ENCODE measurements at regions not wholly inside any gene's neighbourhood (a gene's known extent, or its start where the extent isn't known, plus 50 kb on each side); places are given as distances from the start of the nearest gene placed in this dataset.

DNA sequence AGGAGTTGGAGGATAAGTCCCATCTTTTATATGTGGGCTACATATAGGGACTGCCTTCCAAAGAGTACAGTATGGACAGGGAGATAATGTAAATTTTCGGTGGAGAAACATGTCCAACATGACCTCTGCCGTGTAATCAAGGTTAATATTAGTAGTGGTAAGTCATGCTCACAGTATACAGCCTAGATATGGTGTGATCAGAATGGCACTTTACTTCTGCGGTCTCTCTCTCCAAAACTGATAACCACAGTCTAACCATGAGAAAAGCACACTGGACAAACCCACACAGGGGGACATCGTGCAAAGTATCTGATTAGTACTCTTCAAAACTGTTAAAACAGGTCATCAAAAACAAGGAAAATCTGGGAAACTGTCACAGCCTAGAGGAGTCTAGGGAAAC lies 66.6 kb upstream of the PLCL2 start:
- Histone ChIP-seq H3K9ac (ENCODE audit: low read length) (no peak overlapping the region), H3K36me3 (ENCODE audit: control insufficient read depth, insufficient read depth, low read length) (no peaks in the 10 kb centered on the region), H4K5ac (ENCODE audit: low read length) (no peak overlapping the region), H3K4ac (ENCODE audit: low read depth, low read length) (no peak overlapping the region), H3K79me2 (ENCODE audit: control insufficient read depth, insufficient read depth, low read length) (no peaks in the 10 kb centered on the region), H3K27ac (ENCODE audit: low read depth, low read length) (no peak overlapping the region), H3K4me3 (ENCODE audit: low read length) (no peak overlapping the region), H2BK15ac (replicated peaks; ENCODE audit: low read depth) (no peak overlapping the region), H3K23ac (ENCODE audit: low read length) (no peak overlapping the region), H2BK5ac (ENCODE audit: low read length) (no peak overlapping the region), H3K56ac (ENCODE audit: low read length) (no peak overlapping the region), H2AK5ac (ENCODE audit: low read length) (no peak overlapping the region), H3K27me3 (ENCODE audit: insufficient read depth, low read length, poor library complexity) (no peaks in the 10 kb centered on the region), H2BK120ac (ENCODE audit: low read depth, low read length) (no peak overlapping the region), H3K4me2 (ENCODE audit: low read length) (no peak overlapping the region), H3K4me1 (ENCODE audit: control insufficient read depth, low read depth, low read length) (no peaks in the 10 kb centered on the region), H4K8ac (ENCODE audit: low read depth, low read length) (no peak overlapping the region), H3K79me1 (ENCODE audit: low read length) (no peaks in the 10 kb centered on the region), H3K18ac (ENCODE audit: low read length) (no peak overlapping the region)
- WGBS (ENCODE audit: extremely low coverage, insufficient coverage, low lambda C conversion rate): no CpG with 5 or more reads among the region's 4 CpGs
- DNase-seq: no peak

- Histone ChIP-seq H3K23ac (ENCODE audit: low read length) (no peak overlapping the region), H3K4me1 (ENCODE audit: control insufficient read depth, low read depth, low read length) (no peaks in the 10 kb centered on the region)
These were observed 65.8 kb upstream of the PLCL2 start for GRCh38 chr3:16818945-16819344.

GRCh38 chr3:16820485-16820884 lies 64.3 kb upstream of the PLCL2 start:
- Histone ChIP-seq H3K4me1 (ENCODE audit: control insufficient read depth, low read depth, low read length) (no peaks in the 10 kb centered on the region), H4K8ac (ENCODE audit: low read depth, low read length) (no peak overlapping the region), H2BK120ac (ENCODE audit: low read depth, low read length) (no peak overlapping the region), H3K4me2 (ENCODE audit: low read length) (no peak overlapping the region), H2BK5ac (ENCODE audit: low read length) (no peak overlapping the region), H2BK15ac (replicated peaks; ENCODE audit: low read depth) (no peak overlapping the region), H3K18ac (ENCODE audit: low read length) (no peak overlapping the region), H4K5ac (ENCODE audit: low read length) (no peak overlapping the region), H3K79me1 (ENCODE audit: low read length) (no peaks in the 10 kb centered on the region), H2AK5ac (ENCODE audit: low read length) (no peak overlapping the region), H3K27me3 (ENCODE audit: insufficient read depth, low read length, poor library complexity) (no peaks in the 10 kb centered on the region), H3K27ac (ENCODE audit: low read depth, low read length) (no peak overlapping the region), H3K36me3 (ENCODE audit: control insufficient read depth, insufficient read depth, low read length) (no peaks in the 10 kb centered on the region), H3K23ac (ENCODE audit: low read length) (no peak overlapping the region), H3K56ac (ENCODE audit: low read length) (no peak overlapping the region), H3K4me3 (ENCODE audit: low read length) (no peak overlapping the region), H3K79me2 (ENCODE audit: control insufficient read depth, insufficient read depth, low read length) (no peaks in the 10 kb centered on the region), H3K4ac (ENCODE audit: low read depth, low read length) (no peak overlapping the region), H3K9ac (ENCODE audit: low read length) (no peak overlapping the region)
- no peak for DNase-seq

More at GRCh38 chr3:16818945-16819344, 65.8 kb upstream of the PLCL2 start:
- no peak overlapping the region for H2BK120ac ChIP-seq (ENCODE audit: low read depth, low read length)
- WGBS (ENCODE audit: extremely low coverage, insufficient coverage, low lambda C conversion rate): no CpG with 5 or more reads among the region's 1 CpG
- no peak overlapping the region for H3K4ac ChIP-seq (ENCODE audit: low read depth, low read length)
- H3K36me3 ChIP-seq (ENCODE audit: control insufficient read depth, insufficient read depth, low read length): no peaks in the 10 kb centered on the region
- no peak overlapping the region for H3K9ac ChIP-seq (ENCODE audit: low read length)
- H3K27ac ChIP-seq (ENCODE audit: low read depth, low read length): no peak overlapping the region
- no peak overlapping the region for H3K18ac ChIP-seq (ENCODE audit: low read length)
- no peaks in the 10 kb centered on the region for H3K79me2 ChIP-seq (ENCODE audit: control insufficient read depth, insufficient read depth, low read length)
- H2BK15ac ChIP-seq (replicated peaks; ENCODE audit: low read depth): no peak overlapping the region
- H4K8ac ChIP-seq (ENCODE audit: low read depth, low read length): no peak overlapping the region
- H3K27me3 ChIP-seq (ENCODE audit: insufficient read depth, low read length, poor library complexity): no peaks in the 10 kb centered on the region
- no peak overlapping the region for H2AK5ac ChIP-seq (ENCODE audit: low read length)
- no peak overlapping the region for H3K56ac ChIP-seq (ENCODE audit: low read length)
- no peak overlapping the region for H4K5ac ChIP-seq (ENCODE audit: low read length)
- no peak overlapping the region for H3K4me3 ChIP-seq (ENCODE audit: low read length)
- no peaks in the 10 kb centered on the region for H3K79me1 ChIP-seq (ENCODE audit: low read length)
- H3K4me2 ChIP-seq (ENCODE audit: low read length): no peak overlapping the region
- no peak for DNase-seq
- no peak overlapping the region for H2BK5ac ChIP-seq (ENCODE audit: low read length)

DNA sequence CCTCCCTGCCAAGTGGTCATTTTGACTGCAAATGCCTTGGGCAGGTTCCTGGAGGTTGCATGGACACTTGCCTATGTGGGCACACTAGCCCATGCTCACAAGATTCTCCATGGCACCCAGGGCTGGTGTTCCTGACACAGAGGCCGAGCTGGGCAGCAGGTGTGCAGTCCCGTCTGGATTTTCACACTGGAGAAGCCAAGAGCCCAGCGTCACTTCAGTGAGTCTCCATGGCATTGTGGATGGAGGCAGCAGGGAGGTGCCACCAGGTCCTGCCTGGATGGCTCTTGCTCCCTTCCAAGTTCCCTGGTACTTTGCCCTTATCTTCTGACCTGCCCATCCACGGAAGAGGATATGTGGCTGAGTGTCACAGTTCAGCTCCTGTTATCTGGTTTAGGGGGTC lies 63.7 kb upstream of the PLCL2 start:
- H2AK5ac ChIP-seq (ENCODE audit: low read length): no peak overlapping the region
- H3K9ac ChIP-seq (ENCODE audit: low read length): no peak overlapping the region
- H3K27ac ChIP-seq (ENCODE audit: low read depth, low read length): no peak overlapping the region
- no peaks in the 10 kb centered on the region for H3K27me3 ChIP-seq (ENCODE audit: insufficient read depth, low read length, poor library complexity)
- WGBS (ENCODE audit: extremely low coverage, insufficient coverage, low lambda C conversion rate): no CpG with 5 or more reads among the region's 4 CpGs
- H4K5ac ChIP-seq (ENCODE audit: low read length): no peak overlapping the region
- H3K18ac ChIP-seq (ENCODE audit: low read length): no peak overlapping the region
- no peaks in the 10 kb centered on the region for H3K79me1 ChIP-seq (ENCODE audit: low read length)
- no peak overlapping the region for H4K8ac ChIP-seq (ENCODE audit: low read depth, low read length)
- DNase-seq: no peak
- H3K4me1 ChIP-seq (ENCODE audit: control insufficient read depth, low read depth, low read length): no peaks in the 10 kb centered on the region
- no peak overlapping the region for H2BK15ac ChIP-seq (replicated peaks; ENCODE audit: low read depth)
- no peak overlapping the region for H3K23ac ChIP-seq (ENCODE audit: low read length)
- H3K36me3 ChIP-seq (ENCODE audit: control insufficient read depth, insufficient read depth, low read length): no peaks in the 10 kb centered on the region
- H3K4me3 ChIP-seq (ENCODE audit: low read length): no peak overlapping the region
- no peaks in the 10 kb centered on the region for H3K79me2 ChIP-seq (ENCODE audit: control insufficient read depth, insufficient read depth, low read length)
- H3K56ac ChIP-seq (ENCODE audit: low read length): no peak overlapping the region
- H2BK120ac ChIP-seq (ENCODE audit: low read depth, low read length): no peak overlapping the region
- no peak overlapping the region for H3K4ac ChIP-seq (ENCODE audit: low read depth, low read length)
- no peak overlapping the region for H2BK5ac ChIP-seq (ENCODE audit: low read length)
- no peak overlapping the region for H3K4me2 ChIP-seq (ENCODE audit: low read length)

GRCh38 chr3:16824081-16824696 lies 60.6 kb upstream of the PLCL2 start:
- Histone ChIP-seq H4K5ac (ENCODE audit: low read length) (no peak overlapping the region), H4K8ac (ENCODE audit: low read depth, low read length) (no peak overlapping the region), H2BK120ac (ENCODE audit: low read depth, low read length) (no peak overlapping the region), H3K79me1 (ENCODE audit: low read length) (no peaks in the 10 kb centered on the region), H3K18ac (ENCODE audit: low read length) (no peak overlapping the region), H3K27ac (ENCODE audit: low read depth, low read length) (no peak overlapping the region), H3K4me2 (ENCODE audit: low read length) (no peak overlapping the region), H3K27me3 (ENCODE audit: insufficient read depth, low read length, poor library complexity) (no peaks in the 10 kb centered on the region), H3K23ac (ENCODE audit: low read length) (no peak overlapping the region), H2AK5ac (ENCODE audit: low read length) (no peak overlapping the region), H3K36me3 (ENCODE audit: control insufficient read depth, insufficient read depth, low read length) (no peaks in the 10 kb centered on the region), H3K79me2 (ENCODE audit: control insufficient read depth, insufficient read depth, low read length) (no peaks in the 10 kb centered on the region), H3K4ac (ENCODE audit: low read depth, low read length) (no peak overlapping the region), H3K4me3 (ENCODE audit: low read length) (no peak overlapping the region), H3K9ac (ENCODE audit: low read length) (no peak overlapping the region), H2BK15ac (replicated peaks; ENCODE audit: low read depth) (no peak overlapping the region), H2BK5ac (ENCODE audit: low read length) (no peak overlapping the region), H3K56ac (ENCODE audit: low read length) (no peak overlapping the region), H3K4me1 (ENCODE audit: control insufficient read depth, low read depth, low read length) (no peaks in the 10 kb centered on the region)
- WGBS (ENCODE audit: extremely low coverage, insufficient coverage, low lambda C conversion rate): no CpG with 5 or more reads among the region's 5 CpGs
- DNase-seq: no peak

- Histone ChIP-seq H3K56ac (ENCODE audit: low read length) (no peak overlapping the region), H3K27me3 (ENCODE audit: insufficient read depth, low read length, poor library complexity) (no peaks in the 10 kb centered on the region), H2AK5ac (ENCODE audit: low read length) (no peak overlapping the region), H3K4me2 (ENCODE audit: low read length) (no peak overlapping the region), H3K4ac (ENCODE audit: low read depth, low read length) (no peak overlapping the region), H3K27ac (ENCODE audit: low read depth, low read length) (no peak overlapping the region), H4K8ac (ENCODE audit: low read depth, low read length) (no peak overlapping the region), H2BK120ac (ENCODE audit: low read depth, low read length) (no peak overlapping the region), H3K23ac (ENCODE audit: low read length) (no peak overlapping the region), H3K4me3 (ENCODE audit: low read length) (no peak overlapping the region), H3K79me2 (ENCODE audit: control insufficient read depth, insufficient read depth, low read length) (no peaks in the 10 kb centered on the region), H3K4me1 (ENCODE audit: control insufficient read depth, low read depth, low read length) (no peaks in the 10 kb centered on the region), H3K18ac (ENCODE audit: low read length) (no peak overlapping the region), H2BK15ac (replicated peaks; ENCODE audit: low read depth) (no peak overlapping the region), H4K5ac (ENCODE audit: low read length) (no peak overlapping the region), H3K36me3 (ENCODE audit: control insufficient read depth, insufficient read depth, low read length) (no peaks in the 10 kb centered on the region), H3K79me1 (ENCODE audit: low read length) (no peaks in the 10 kb centered on the region), H2BK5ac (ENCODE audit: low read length) (no peak overlapping the region), H3K9ac (ENCODE audit: low read length) (no peak overlapping the region)
- WGBS (ENCODE audit: extremely low coverage, insufficient coverage, low lambda C conversion rate): no CpG with 5 or more reads among the region's 5 CpGs
- DNase-seq: no peak
These were observed 59.0 kb upstream of the PLCL2 start for GRCh38 chr3:16825617-16826204.
